Limb (tissue), 2 donors: ENCODE measurements at regions not wholly inside any gene's neighbourhood (a gene's known extent, or its start where the extent isn't known, plus 50 kb on each side); places are given as distances from the start of the nearest gene placed in this dataset.
"Not testable (repeated sequence)": the region's sequence is repeated elsewhere in the genome, so short reads cannot be mapped to it uniquely, and the experiment has no call there.

Source experiments
- DNase-seq, 2 donors: peaks; one replicate each; pipeline ENCODE4 v3.0.0-alpha.2; 2016; ENCODE audit errors: extremely low spot score in 2 of 2

GRCh38 chrX:121298499-121298898 is 251.1 kb downstream of the GLUD2 start:
- DNase-seq = no peak

GRCh38 chrX:121301356-121301755 is 253.9 kb downstream of the GLUD2 start:
- DNase-seq = no peak

- no peak for DNase-seq
These were observed 254.4 kb downstream of the GLUD2 start for GRCh38 chrX:121301822-121302221.

DNA sequence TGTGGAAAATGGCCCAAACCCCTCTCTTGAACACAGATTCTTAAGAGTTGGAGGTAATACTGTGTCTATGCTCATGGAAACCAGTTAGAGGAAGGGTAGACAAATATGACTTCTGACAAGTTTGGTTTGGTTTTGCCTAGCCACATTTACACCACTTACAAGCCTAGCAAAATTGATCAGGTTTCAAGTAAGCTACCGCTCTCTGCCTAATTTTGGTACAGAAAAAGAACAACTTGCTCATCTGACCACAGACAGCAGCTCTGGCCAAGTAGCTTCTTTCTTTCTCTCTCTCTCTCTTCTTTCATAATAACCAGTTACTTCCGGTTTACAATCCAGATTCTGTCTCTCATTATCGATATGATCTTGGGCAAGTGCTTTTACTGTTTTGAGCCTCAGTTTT is 260.0 kb downstream of the GLUD2 start:
- DNase-seq = no peak

DNA sequence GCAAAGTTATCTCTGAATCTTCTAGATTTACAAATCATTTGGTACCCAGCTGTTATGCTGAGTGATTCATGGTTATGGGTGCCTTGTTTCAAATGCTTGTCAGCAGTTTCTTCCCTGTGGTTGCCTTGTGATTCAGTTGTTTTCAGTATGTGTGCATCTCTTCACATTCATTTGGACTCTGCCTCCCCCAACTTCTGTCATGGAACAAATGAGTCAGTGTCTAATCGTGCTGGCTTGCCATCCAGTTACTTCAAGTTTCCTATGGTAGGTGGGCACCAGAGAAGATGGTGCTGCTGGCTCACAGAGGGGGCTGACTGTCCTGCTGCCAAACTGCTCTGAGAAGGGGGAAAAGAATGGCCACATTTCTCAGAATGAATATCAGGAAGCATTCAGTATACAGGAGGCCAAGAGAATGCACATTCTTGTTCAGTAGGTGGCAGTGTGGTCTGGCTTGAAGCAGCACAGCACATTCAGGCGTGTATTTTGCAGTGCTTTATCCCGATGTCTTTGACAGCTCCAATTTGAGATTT is 260.9 kb downstream of the GLUD2 start:
- DNase-seq = peak; percentile 27 to 33

DNA sequence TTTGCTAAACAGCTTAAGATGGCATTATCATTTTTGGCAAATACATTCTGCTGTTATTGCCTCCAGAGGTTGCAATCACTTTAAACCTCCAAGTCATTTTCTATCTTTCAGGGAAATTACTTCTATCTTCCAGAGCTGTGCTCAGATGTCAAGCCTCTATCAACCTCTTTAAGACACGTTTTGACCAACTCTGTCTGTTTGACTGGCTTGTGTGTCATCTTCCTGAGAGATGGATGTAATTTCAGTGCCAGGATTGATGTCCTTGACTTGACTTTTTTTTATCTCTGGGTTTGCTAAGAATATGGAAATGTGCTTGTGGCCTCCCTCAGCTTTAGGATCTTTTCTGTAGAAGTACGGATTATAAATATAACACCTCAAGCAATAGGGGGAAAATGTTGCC is 263.4 kb downstream of the GLUD2 start:
- DNase-seq = no peak

DNA sequence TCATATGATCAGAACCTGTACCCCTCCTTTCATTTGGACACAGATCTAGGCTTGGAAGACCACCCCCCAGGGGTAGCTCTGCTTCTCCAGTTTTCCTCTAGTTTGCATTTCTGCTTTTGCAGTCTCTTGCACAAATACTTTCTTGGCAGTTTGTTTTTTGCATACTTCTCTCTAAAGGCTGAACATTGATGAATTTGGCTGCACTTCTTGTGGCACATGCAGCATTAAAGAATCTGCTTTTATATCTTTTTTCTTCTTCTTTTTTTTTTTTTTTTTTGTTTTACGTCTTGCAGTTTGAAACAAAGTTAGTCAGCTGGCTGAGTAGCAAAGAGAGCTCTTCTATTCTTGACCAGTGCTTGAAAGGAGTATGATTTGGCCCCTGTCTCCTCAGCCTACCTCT is 273.0 kb downstream of the GLUD2 start:
- no peak for DNase-seq

DNA sequence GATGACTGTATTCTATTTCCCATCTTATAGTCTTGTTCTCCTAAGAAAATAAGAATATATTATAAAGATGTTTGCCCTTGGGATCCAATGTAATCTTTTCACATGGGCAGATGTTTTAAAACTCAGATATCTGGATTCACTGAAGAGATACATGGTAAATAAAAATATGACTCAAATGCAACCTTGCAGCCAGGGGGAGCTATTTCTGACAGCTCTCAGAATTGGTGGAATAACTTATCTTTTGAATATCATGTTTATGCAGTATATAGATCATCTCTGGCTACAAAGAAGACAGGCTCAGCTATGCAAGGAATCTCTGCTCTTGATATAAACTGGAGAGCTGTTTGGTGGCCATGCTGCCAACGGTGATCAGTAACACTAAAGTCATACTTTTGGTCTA is 274.7 kb downstream of the GLUD2 start:
- DNase-seq = no peak

DNA sequence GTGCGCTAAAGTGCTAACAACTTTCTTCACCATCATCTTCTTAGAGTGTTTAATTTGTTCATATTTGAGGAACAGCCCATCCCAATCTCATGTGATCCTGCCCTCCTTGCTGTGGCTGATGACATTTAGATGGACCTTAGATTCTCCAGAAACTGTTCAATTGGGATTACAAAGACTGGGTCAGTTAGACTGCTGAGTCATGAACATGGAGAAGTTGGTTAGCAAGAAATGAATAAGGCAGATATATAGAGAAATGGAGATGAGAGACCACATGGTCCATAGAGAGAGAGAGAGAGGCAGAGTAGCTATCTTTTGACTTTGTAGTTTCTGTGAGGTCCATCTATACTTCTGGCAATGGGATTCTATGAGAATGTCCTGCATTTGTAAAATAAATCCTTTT is 275.9 kb downstream of the GLUD2 start:
- DNase-seq = no peak

GRCh38 chrX:121333942-121334341 is 286.5 kb downstream of the GLUD2 start:
- DNase-seq = no peak

GRCh38 chrX:121336831-121337421 is 289.5 kb downstream of the GLUD2 start:
- DNase-seq = no peak

- DNase-seq = no peak
These were observed 290.4 kb downstream of the GLUD2 start for GRCh38 chrX:121337816-121338215.

GRCh38 chrX:121349263-121349662 is 301.9 kb downstream of the GLUD2 start:
- no peak for DNase-seq

DNA sequence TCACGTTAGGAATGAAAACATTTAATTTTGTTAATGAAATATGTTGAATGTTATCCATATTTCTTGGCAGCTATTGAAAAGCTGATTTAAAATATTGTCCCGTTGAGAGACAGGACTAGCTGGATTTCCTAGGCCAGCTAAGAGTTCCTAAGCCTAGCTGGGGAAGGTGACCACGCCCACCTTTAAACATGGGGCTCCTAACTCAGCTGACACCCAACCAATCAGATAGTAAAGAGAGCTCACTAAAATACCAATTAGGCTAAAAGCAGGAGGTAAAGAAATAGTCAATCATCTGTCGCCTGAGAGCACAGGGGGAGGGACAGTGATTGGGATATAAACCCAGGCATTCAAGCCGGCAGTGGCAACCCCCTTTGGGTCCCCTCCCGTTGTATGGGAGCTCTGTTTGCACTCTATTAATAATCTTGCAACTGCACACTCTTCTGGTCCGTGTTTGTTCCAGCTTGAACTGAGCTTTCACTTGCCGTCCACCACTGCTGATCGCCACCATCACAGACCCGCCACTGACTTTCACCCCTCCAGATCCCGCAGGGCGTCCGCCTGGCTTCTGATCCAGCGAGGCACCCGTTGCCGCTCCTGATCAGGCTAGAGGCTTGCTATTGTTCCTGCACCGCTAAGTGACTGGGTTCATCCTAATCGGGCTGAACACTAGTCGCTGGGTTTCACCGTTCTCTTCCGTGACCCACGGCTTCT is 308.9 kb downstream of the GLUD2 start:
- DNase-seq = no peak

GRCh38 chrX:121356850-121357171 is 309.4 kb downstream of the GLUD2 start:
- no peak for DNase-seq

DNA sequence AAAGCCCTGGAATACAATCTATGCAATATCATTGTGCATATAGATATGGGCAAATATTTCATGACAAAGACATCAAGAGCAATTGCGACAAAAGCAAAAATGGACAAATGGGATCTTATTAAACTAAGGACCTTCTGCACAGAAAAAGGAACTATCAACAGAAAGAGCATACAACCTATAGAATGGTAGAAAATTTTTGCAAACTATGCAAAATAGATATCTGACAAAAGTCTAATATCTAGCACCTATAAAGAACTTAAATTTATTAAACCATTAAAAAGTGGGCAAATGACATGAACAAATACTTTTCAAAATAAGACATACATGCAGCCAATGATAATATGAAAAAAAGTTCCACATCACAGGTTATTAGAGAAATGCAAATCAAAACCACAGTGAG is 312.9 kb downstream of the GLUD2 start:
- no peak for DNase-seq

DNA sequence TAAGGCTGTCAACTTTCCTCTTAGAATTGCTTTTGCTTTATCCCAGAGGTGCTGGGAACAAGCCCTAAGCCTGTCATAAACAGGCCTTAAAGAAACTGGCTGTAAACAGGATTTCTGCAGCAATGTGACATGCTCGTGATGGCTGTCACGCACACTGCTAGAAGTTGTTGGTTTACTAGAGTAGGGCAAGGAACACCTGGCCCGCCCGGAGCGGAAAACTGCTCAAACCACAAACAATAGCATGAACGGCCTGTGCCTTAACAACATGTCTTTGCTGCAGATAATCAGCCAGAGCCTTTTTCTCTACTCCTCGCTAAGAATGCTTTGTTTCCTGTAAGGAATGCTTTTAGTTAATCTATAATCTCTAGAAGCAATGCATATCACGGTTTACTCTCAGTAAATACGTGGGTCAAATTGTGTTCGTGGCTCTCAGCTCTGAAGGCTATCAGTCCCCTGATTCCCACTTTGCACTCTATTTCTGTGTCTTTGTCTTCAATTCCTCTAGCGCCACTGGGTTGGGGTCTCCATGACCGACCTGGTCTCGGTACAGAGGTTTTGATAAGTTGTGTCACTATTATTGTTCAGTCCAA is 318.3 kb downstream of the GLUD2 start:
- no peak for DNase-seq

- no peak for DNase-seq
These were observed 327.1 kb downstream of the GLUD2 start for GRCh38 chrX:121374471-121374870.

- DNase-seq = not testable (repeated sequence)
These were observed 334.5 kb downstream of the GLUD2 start for GRCh38 chrX:121381915-121382314.

DNA sequence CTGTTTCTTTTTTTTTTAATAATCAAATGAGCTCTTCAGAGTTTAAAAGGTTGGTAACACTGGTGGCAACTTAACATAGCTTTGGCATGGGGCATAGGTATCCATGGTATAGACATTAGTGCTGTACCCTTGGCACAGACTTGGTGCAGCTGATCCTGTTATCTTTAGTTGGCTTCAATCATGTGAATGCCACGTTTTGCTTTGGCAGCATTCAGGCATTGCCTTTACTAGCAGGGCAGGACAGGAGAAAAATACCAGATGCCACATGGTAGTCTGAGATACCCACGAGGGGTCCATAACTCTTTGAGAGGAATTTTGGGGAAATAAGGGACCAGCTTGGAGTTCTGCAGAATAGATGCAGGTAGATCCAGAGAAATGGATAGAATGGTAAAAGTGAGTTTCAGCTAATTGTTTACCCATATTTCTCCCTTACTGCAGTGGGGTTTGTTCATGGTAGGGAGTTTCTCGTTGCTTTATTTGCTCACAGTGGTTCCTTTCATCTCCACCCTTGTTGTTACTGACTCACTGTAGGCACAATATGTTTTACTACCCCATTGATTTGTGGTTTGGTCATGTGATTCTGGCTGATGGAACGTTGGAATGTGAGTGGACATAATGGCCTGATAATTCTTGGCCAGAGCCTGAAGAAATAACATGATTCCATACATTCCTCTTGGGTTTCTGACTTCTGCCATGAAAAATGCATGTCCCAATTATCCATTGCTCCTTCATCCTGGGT is 342.7 kb downstream of the GLUD2 start:
- no peak for DNase-seq

GRCh38 chrX:121405826-121406225 is 358.4 kb downstream of the GLUD2 start:
- DNase-seq = no peak

- no peak for DNase-seq
These were observed 360.2 kb downstream of the GLUD2 start for GRCh38 chrX:121407627-121408026.
